H9 (cell line): ENCODE measurements at regions not wholly inside any gene's neighbourhood (a gene's known extent, or its start where the extent isn't known, plus 50 kb on each side); places are given as distances from the start of the nearest gene placed in this dataset.

Experiments
- DNase-seq: peaks from one replicate; pipeline ENCODE4 v3.0.0-alpha.2; 2017
- H2AFZ ChIP-seq: one replicate; pipeline ENCODE4 v1.6.1; 2013; ENCODE audit warnings: mild to moderate bottlenecking, low read length, control low read depth, moderate library complexity
- H2AK5ac ChIP-seq: 2 replicates; pipeline ENCODE4 v1.6.1; 2013; ENCODE audit warnings: low read length, control low read depth, mixed read lengths; ENCODE audit not compliant: insufficient read length
- H2BK120ac ChIP-seq: one replicate; pipeline ENCODE4 v1.6.1; 2013; ENCODE audit warnings: low read depth, mild to moderate bottlenecking, low read length, control low read depth, inconsistent platforms; ENCODE audit not compliant: poor library complexity, severe bottlenecking
- H2BK12ac ChIP-seq: 2 replicates; pipeline ENCODE4 v1.6.1; 2013; ENCODE audit warnings: low read length, control low read depth, mixed read lengths, low read depth; ENCODE audit not compliant: insufficient read length
- H2BK15ac ChIP-seq: 2 replicates; pipeline ENCODE4 v1.6.1; 2013; ENCODE audit warnings: low read depth, low read length, control low read depth
- H2BK20ac ChIP-seq: one replicate; pipeline ENCODE4 v1.6.1; 2013; ENCODE audit warnings: low read depth, mild to moderate bottlenecking, low read length, control low read depth, inconsistent platforms; ENCODE audit not compliant: poor library complexity, severe bottlenecking
- H2BK5ac ChIP-seq: 2 replicates; pipeline ENCODE4 v1.6.1; 2013; ENCODE audit warnings: low read length, control low read depth, mixed read lengths; ENCODE audit not compliant: insufficient read length
- H3K14ac ChIP-seq: 2 replicates; pipeline ENCODE4 v1.6.1; 2013; ENCODE audit warnings: low read length, control low read depth; ENCODE audit not compliant: insufficient read depth
- H3K18ac ChIP-seq: 2 replicates; pipeline ENCODE4 v1.6.1; 2013; ENCODE audit warnings: low read depth, mild to moderate bottlenecking, mixed read lengths, low read length, control low read depth; ENCODE audit not compliant: insufficient read length
- H3K23ac ChIP-seq: 2 replicates; pipeline ENCODE4 v1.6.1; 2013; ENCODE audit warnings: low read length, control low read depth, mixed read lengths, low read depth; ENCODE audit not compliant: insufficient read length
- H3K23me2 ChIP-seq: 2 replicates; pipeline ENCODE4 v1.6.1; 2013; ENCODE audit warnings: low read depth, mild to moderate bottlenecking, mixed read lengths, low read length, control low read depth; ENCODE audit not compliant: insufficient read length, poor library complexity, severe bottlenecking
- H3K27ac ChIP-seq: 2 replicates; pipeline ENCODE4 v1.5.1; 2013; ENCODE audit warnings: low read length, control low read depth, mixed read lengths, low read depth; ENCODE audit not compliant: insufficient read length
- H3K27me3 ChIP-seq: 2 replicates; pipeline ENCODE4 v1.6.1; 2013; ENCODE audit warnings: low read length, control low read depth, inconsistent platforms; ENCODE audit not compliant: insufficient read depth
- H3K4ac ChIP-seq: 2 replicates; pipeline ENCODE4 v1.6.1; 2013; ENCODE audit warnings: low read depth, mild to moderate bottlenecking, control low read depth, inconsistent platforms, low read length, moderate library complexity
- H3K4me1 ChIP-seq: 2 replicates; pipeline ENCODE4 v1.6.1; 2013; ENCODE audit warnings: low read length, control low read depth, inconsistent platforms; ENCODE audit not compliant: insufficient read depth
- H3K4me2 ChIP-seq: 2 replicates; pipeline ENCODE4 v1.6.1; 2013; ENCODE audit warnings: low read length, control low read depth, mixed read lengths; ENCODE audit not compliant: insufficient read length, insufficient read depth
- H3K56ac ChIP-seq: 2 replicates; pipeline ENCODE4 v1.6.1; 2013; ENCODE audit warnings: low read depth, mild to moderate bottlenecking, mixed read lengths, low read length, control low read depth; ENCODE audit not compliant: insufficient read length
- H3K79me1 ChIP-seq: 2 replicates; pipeline ENCODE4 v1.6.1; 2013; ENCODE audit warnings: low read depth, mild to moderate bottlenecking, moderate library complexity, low read length, control low read depth, inconsistent platforms; ENCODE audit not compliant: insufficient read depth, poor library complexity, severe bottlenecking
- H3K79me2 ChIP-seq: 2 replicates; pipeline ENCODE4 v1.6.1; 2013; ENCODE audit warnings: low read length, control low read depth, inconsistent platforms; ENCODE audit not compliant: insufficient read depth
- H3K9ac ChIP-seq: 2 replicates; pipeline ENCODE4 v1.6.1; 2013; ENCODE audit warnings: low read length, control low read depth, mixed read lengths; ENCODE audit not compliant: insufficient read length; ENCODE audit errors: extremely low read depth
- H3K9me3 ChIP-seq: one replicate; pipeline ENCODE4 v1.6.1; 2013; ENCODE audit warnings: low read depth, low read length, inconsistent platforms; ENCODE audit not compliant: control insufficient read depth
- H3T11ph ChIP-seq: one replicate; pipeline ENCODE4 v1.6.1; 2013; ENCODE audit warnings: mild to moderate bottlenecking, low read length, control low read depth, inconsistent platforms
- H4K20me1 ChIP-seq: one replicate; pipeline ENCODE4 v1.6.1; 2013; ENCODE audit not compliant: control insufficient read depth, insufficient read length, insufficient read depth
- H4K5ac ChIP-seq: 2 replicates; pipeline ENCODE4 v1.6.1; 2013; ENCODE audit warnings: low read depth, mild to moderate bottlenecking, mixed read lengths, low read length, control low read depth; ENCODE audit not compliant: insufficient read length
- H4K8ac ChIP-seq: replicated peaks from 2 replicates; pipeline ENCODE4 v1.6.1; 2013; ENCODE audit warnings: low read length, control low read depth, mixed read lengths, low read depth; ENCODE audit not compliant: insufficient read length
- H4K91ac ChIP-seq: 2 replicates; pipeline ENCODE4 v1.6.1; 2013; ENCODE audit warnings: low read depth, mild to moderate bottlenecking, moderate library complexity, mixed read lengths, low read length, control low read depth; ENCODE audit not compliant: insufficient read length
- H3K27ac Mint-ChIP-seq, 3 experiments: 2 replicates in 2 of 3; 3 replicates in 1 of 3; pipeline ENCODE4 v1.8.0; 2020 to 2021; ENCODE audit warnings: mixed read lengths in 3 of 3, mild to moderate bottlenecking in 1 of 3, moderate library complexity in 1 of 3
- H3K27me3 Mint-ChIP-seq: 2 replicates; pipeline ENCODE4 v1.8.0; 2021; ENCODE audit warnings: low read depth, mild to moderate bottlenecking, moderate library complexity, mixed read lengths
- H3K36me3 Mint-ChIP-seq, 3 experiments: 2 replicates in 2 of 3; 3 replicates in 1 of 3; pipeline ENCODE4 v1.8.0; 2020 to 2021; ENCODE audit warnings: low read depth in 3 of 3, mixed read lengths in 3 of 3; ENCODE audit not compliant: insufficient read depth in 1 of 3
- H3K4me1 Mint-ChIP-seq, 2 experiments: 2 replicates each; pipeline ENCODE4 v1.8.0; 2020; ENCODE audit warnings: mixed read lengths in 2 of 2
- H3K4me3 Mint-ChIP-seq, 2 experiments: 2 replicates in 1 of 2; 3 replicates in 1 of 2; pipeline ENCODE4 v1.8.0; 2020 to 2021; ENCODE audit warnings: mild to moderate bottlenecking in 2 of 2, mixed read lengths in 2 of 2, moderate library complexity in 1 of 2
- H3K9me3 Mint-ChIP-seq, 2 experiments: 2 replicates in 1 of 2; 3 replicates in 1 of 2; pipeline ENCODE4 v1.8.0; 2020; ENCODE audit warnings: mild to moderate bottlenecking in 2 of 2, mixed read lengths in 2 of 2, moderate library complexity in 1 of 2
- WGBS: extraction: QIAGEN DNeasy Blood & Tissue Kit; methylation state at CpG from one replicate; pipeline ENCODE4 v1.1.7; 2013; ENCODE audit warnings: missing lambda C conversion rate, low lambda C conversion rate, mixed read lengths; ENCODE audit not compliant: insufficient read length; ENCODE audit errors: extremely low coverage; 5-methylcytosine and 5-hydroxymethylcytosine counted together
- TF ChIP-seq, protein P1 (sequence below): fragments of 200-600 bp; sonication (generic); conservative IDR thresholded peaks from 3 replicates; pipeline ENCODE4 v1.8.0; 2021; ENCODE audit warnings: antibody characterized with exemption, mild to moderate bottlenecking

- Histone ChIP-seq H3K4me2 (no peak overlapping the region), H3K23ac (no peak overlapping the region), H3K9me3 (no peaks in the 10 kb centered on the region), H4K91ac (no peak overlapping the region), H2BK12ac (no peak overlapping the region), H3K79me1 (no peaks in the 10 kb centered on the region), H3K9ac (no peak overlapping the region), H3K18ac (no peak overlapping the region), H3K27ac (no peak overlapping the region), H2BK5ac (no peak overlapping the region), H2AFZ (no peak overlapping the region), H3K4ac (no peak overlapping the region), H2BK15ac (no peak overlapping the region), H2BK20ac (no peak overlapping the region), H3K56ac (no peak overlapping the region), H3K79me2 (no peaks in the 10 kb centered on the region), H4K20me1 (no peaks in the 10 kb centered on the region), H3K23me2 (no peaks in the 10 kb centered on the region), H3K4me1 (no peaks in the 10 kb centered on the region), H4K8ac (no peak overlapping the region), H3K27me3 (no peaks in the 10 kb centered on the region), H4K5ac (no peak overlapping the region), H2BK120ac (no peak overlapping the region), H2AK5ac (no peak overlapping the region), H3T11ph (no peak overlapping the region), H3K14ac (no peak overlapping the region)
- Mint-ChIP-seq H3K4me1 (no peaks in the 10 kb centered on the region), H3K36me3 (peaks cover 4 to 14% (median 12%) of the 10 kb centered on the region in 3 experiments; a peak in 5 of 7 replicates), H3K9me3 (peaks cover 15 to 16% of the 10 kb centered on the region in 2 experiments), H3K27me3 (no peaks in the 10 kb centered on the region), H3K27ac (no peak overlapping the region), H3K4me3 (no peak overlapping the region)
- TF ChIP-seq, protein P1, sequence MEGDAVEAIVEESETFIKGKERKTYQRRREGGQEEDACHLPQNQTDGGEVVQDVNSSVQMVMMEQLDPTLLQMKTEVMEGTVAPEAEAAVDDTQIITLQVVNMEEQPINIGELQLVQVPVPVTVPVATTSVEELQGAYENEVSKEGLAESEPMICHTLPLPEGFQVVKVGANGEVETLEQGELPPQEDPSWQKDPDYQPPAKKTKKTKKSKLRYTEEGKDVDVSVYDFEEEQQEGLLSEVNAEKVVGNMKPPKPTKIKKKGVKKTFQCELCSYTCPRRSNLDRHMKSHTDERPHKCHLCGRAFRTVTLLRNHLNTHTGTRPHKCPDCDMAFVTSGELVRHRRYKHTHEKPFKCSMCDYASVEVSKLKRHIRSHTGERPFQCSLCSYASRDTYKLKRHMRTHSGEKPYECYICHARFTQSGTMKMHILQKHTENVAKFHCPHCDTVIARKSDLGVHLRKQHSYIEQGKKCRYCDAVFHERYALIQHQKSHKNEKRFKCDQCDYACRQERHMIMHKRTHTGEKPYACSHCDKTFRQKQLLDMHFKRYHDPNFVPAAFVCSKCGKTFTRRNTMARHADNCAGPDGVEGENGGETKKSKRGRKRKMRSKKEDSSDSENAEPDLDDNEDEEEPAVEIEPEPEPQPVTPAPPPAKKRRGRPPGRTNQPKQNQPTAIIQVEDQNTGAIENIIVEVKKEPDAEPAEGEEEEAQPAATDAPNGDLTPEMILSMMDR = no peak
- no CpG with 5 or more reads among the region's 2 CpGs for WGBS
- no peak for DNase-seq
Observed at GRCh38 chr13:88623150-88623549, 952.0 kb downstream of the SLITRK5 start.
